GM18868 (cell line): ENCODE measurements at regions not wholly inside any gene's neighbourhood (a gene's known extent, or its start where the extent isn't known, plus 50 kb on each side); places are given as distances from the start of the nearest gene placed in this dataset.
"Not testable (repeated sequence)": the region's sequence is repeated elsewhere in the genome, so short reads cannot be mapped to it uniquely, and the experiment has no call there.

Experiments
- ATAC-seq: cut with Tn5 transposase; IDR thresholded peaks from one replicate; pipeline ENCODE4 v1.9.1; 2021; ENCODE audit warnings: mild to moderate bottlenecking, moderate library complexity; ENCODE audit not compliant: unreplicated experiment

DNA sequence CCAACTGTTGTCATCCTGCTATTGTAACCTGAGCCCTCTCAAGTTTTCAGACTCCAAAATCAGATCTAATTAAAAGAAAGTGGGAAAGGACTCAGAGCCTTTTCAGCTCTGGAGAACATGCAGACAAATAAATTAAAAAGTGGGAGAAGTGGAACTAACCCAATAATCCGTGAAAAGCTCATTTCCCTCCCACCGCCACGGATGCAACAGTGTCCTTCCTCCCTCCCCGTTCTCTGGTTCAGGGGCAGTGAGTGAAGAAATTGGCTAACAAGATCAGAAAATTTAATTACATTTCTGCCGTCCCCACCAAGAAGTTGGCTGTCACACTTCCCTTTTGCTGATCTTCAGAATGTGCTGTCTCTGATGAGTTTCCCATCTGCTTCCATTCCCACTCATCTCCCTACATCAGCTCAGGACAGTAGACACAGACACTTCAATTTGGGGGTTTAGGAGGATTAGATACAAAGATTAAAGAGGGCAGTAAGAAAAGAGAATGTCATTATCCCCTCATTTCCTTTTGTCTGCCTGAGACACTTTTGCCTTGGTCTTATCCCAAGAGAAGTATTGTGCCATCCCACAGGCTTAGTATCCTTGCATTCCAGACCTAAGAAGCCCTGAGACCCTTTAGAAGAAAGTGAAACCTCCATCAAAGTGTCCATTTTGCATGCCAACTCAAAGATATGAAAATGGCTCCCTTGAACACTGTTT, 335.7 kb upstream of the PPP2R3A start:
- ATAC-seq: no peak

- ATAC-seq: no peak
Observed at GRCh38 chr3:135632556-135633065, 332.9 kb upstream of the PPP2R3A start.

DNA sequence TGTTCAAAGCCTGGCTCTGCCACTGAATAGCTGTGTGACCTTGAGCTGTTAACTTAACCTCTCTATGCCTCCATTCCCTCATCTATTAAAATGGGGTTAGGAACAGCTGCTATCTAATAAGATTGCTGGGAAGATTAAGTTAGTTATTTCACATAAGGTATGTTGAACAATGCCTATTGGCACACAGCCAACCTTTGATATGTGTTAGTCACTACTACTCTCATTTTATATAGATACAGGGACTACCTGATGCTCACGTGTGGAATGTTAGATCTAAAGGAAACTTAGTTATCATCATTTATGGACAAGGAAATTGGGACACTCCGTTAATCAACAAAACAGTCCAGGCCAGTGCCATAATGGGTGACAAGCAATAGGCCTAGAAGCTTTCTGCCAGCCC, 332.4 kb upstream of the PPP2R3A start:
- ATAC-seq: no peak

DNA sequence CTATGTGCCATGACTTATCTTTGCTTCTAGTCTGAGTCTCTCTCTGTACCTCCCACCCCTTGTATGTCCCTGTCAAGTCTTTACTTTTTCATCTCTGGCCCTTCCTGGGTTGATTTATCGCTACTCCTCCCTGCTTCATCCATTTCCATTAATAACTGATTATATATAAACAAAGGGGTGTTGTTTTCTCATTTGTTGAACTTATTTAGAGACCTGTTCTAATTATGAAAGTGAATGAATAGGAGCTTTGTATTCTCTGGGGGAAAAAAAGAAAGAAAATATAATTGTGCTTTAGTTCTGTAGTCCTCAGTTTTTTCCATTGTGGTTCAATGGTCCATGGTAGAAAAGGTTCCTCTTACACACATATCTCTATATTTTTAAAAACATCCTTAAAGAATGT, 328.9 kb upstream of the PPP2R3A start:
- ATAC-seq: no peak

- no peak for ATAC-seq
Observed at GRCh38 chr3:135637013-135637412, 328.5 kb upstream of the PPP2R3A start.

GRCh38 chr3:135641761-135642160, 323.8 kb upstream of the PPP2R3A start:
- no peak for ATAC-seq

DNA sequence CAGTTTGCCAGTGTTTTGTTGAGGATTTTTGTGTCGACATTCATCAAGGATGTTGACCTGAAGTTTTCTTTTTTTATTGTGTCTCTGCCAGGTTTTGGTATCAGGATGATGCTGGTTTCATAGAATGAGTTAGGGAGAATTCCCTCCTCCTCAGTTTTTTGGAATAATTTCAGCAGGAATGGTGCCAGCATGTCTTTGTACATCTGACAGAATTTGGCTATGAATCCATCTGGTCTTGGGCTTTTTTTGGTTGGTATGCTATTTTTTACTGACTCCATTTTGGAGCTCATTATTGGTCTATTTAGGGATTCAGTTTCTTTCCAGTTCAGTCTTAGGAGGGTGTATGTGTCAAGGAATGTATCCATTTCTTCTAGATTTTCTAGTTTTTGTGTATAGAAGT, 320.0 kb upstream of the PPP2R3A start:
- no peak for ATAC-seq

- ATAC-seq: no peak
Observed at GRCh38 chr3:135646873-135647272, 318.7 kb upstream of the PPP2R3A start.

DNA sequence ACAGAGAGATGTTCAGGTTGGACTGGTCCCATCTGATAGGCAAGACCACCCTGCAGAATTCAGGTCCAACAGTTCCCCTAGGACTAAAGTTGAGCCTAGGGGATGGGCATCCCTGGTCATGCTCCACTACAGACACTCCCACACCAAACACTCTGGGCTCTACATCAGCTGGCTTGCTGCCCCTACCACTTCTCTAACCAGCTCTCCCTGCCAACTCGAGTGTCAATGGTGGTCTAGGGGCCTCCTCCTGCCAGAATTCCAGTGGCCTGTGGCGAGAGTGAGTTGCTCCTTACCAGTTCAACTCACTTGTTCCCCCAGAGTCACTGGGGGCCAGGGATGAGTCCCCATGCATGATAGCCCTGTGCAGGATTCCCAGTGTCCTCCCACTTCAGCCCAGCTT, 316.2 kb upstream of the PPP2R3A start:
- no peak for ATAC-seq

DNA sequence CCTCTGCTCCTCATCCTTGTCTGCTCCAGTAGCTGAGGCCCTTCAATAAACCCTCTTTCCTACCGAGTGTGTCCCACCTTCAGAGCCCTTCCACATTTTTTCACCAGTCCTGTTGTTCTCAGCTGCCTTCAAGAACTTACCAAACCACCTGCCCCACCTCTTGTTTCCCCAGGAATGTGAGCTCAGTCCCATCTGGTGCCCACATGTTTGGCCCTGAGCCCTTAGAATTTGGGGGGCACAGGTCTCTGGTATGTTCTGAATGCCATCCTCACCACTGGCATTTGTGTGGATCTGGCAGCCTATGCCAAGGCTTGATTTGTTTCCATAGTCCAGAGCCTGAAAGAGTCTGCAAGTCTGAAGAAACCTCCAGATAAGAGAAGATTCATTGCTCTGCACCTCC, 315.2 kb upstream of the PPP2R3A start:
- ATAC-seq: no peak

DNA sequence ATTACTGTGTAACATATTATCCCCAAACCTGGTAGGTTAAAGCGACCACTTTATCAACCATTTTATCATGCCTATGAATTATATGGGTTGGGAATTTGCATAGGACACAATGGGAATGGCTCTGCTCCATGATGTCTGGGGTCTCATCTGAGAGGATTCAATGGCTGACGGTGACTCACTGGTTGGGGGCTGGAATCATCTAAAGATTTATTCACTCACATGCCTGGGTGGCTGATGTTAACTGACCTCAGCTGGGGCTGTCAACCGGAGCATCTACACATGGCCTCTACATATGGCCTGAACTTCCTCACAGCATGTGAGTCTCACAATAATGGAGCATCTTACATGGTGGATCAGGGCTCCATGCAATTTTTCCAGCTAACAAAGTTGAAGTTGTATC, 313.1 kb upstream of the PPP2R3A start:
- no peak for ATAC-seq

- no peak for ATAC-seq
Observed at GRCh38 chr3:135655328-135655727, 310.2 kb upstream of the PPP2R3A start.

DNA sequence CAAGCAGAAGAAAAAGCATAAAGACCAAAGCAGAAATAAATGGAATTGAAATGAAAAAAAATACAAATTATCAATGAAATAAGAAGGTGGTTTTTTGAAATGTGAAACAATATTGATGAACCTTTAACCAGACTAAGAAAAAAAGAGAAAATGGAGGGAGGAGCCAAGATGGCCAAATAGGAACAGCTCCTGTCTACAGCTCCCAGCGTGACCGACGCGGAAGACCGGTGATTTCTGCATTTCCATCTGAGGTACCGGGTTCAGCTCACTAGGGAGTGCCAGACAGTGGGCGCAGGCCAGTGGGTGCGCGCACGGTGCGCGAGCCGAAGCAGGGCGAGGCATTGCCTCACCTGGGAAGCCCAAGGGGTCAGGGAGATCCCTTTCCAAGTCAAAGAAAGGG, 307.1 kb upstream of the PPP2R3A start:
- ATAC-seq: not testable (repeated sequence)

DNA sequence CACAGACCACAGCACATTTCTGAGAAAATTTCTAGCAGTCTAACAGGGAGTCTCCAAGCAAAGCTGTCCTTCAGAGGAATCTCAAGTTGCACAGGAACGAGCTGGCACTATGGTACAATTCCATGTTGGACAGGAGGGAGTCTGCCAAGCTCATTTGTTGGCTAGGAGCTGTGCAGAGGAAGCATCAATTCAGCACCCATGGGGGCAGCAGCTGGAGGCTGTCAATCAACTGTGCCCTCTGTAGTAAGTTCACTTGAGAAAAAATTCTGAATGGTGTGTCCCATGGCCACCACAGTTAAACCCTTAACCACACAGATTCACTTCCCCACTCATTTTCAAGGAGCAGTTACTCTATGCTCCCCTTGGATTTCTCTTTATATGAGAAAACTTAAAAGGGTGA, 298.5 kb upstream of the PPP2R3A start:
- no peak for ATAC-seq

DNA sequence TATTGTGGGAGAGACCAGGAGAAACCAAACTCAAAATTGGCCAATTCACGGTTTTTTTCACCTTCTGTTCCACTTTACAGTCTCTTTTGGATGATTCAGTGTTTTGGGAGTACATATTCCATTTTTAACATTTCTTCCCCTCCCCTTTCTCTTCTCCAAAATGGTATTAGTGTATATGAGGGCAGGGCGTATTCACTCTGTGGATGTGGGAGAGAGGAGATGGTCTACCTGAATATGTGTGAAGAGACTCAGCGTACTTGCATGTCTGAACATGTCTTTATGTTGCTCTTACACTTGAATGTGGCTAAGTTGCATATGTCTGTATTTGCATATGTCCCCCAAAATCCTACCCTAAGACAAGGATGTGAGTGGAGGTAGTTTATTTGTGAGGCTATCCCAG, 291.0 kb upstream of the PPP2R3A start:
- no peak for ATAC-seq

DNA sequence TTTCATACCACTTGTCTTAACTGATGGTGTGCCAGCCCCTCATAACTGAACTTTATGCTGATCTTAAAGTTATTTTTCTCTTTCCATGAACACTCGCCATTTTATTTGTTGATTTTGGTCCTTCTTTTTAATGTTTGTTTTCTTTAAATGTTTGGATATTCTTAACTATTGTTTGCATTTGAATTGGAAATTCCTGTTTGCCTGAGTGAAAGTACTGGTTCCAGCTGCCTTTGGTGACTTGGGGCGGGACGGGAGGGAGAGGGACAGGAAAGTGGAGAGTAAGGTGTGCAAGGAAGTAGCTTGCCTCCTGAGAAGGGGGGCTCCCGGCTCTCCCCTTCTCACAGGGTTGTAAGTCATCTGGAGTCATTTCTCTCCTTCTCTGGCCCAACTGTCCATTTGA, 287.1 kb upstream of the PPP2R3A start:
- no peak for ATAC-seq

DNA sequence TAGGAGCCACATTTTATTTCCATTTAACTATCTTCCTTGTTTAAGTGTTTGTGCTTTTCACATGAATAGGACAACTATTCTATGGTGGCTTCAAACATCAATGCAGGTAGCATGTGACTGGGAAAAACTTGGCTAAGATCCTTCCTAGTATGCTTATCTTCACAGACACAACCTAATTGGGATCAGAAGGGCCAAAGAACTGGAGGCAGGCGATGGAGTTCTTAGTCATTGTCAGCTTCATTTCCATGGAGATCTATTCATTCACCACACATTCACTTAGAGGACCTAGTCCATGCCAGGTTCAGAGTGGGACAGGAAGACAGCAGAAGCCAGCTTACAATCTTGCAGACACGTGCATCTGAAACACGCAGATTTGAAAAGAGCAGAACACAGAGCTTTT, 277.5 kb upstream of the PPP2R3A start:
- no peak for ATAC-seq

GRCh38 chr3:135690664-135691063, 274.9 kb upstream of the PPP2R3A start:
- no peak for ATAC-seq

- no peak for ATAC-seq
Observed at GRCh38 chr3:135691240-135691639, 274.3 kb upstream of the PPP2R3A start.

DNA sequence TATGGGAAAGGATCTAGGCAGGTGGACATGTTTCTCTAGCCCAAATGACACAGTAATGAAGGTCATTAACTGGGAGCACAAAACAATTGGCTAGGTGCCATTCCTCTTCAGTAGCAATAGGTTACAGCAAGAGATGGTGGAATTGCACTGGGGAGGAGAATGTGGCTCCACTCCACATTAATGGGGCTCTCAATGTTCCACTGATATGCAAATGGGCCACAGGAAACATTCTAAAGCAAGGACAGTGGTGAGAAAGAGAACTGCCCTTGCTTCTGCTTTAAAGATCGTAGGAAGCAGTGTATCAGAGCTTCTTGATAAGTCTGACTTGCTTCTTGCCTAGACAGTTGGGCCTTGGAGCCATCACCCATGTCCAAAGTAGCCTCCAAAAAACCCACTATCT, 271.4 kb upstream of the PPP2R3A start:
- ATAC-seq: no peak

DNA sequence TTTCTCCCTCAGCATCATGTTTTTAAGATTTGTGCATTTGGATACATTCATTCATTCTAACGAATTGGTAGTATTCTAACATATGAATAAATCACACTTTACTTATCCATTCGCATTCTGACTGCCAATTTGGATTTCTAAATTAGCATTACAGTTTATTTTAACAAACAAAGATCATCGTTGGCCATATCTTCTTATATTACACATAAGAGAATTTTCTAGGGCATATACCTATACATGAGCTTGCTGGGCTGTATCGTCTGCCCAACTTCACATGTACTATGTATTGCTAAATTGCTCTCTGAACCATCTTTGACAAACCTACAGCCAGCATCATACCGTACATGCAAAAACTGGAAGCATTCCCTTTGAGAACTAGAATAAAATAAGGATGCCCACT, 265.8 kb upstream of the PPP2R3A start:
- ATAC-seq: no peak

DNA sequence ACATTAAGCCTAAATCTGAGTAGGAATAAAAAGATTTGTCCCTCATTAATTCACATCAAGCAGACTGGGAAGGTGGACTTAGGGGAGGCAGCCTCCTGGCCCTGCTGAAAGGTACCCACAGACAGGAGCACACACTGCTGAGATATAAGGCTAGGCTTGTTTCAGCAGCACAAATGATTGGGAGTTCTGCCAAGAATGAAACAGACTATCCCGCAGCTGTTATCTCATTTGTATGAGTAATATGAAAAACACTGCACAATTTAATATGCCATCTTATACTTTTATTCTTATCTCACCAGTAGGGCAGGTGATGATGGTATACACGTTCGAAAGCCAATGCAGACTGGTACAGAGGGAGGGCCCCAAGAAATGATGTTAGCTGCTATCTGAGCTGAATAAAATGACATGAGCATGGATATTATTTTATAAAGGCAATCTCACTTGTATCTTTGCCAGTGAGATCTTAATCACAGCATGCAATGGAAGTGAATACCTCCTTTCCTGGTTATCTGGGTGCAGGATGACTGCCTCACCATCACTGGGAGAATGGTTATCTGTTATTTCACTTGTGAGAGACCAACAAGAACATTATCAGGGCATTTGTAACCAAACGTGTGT, 258.7 kb upstream of the PPP2R3A start:
- no peak for ATAC-seq

DNA sequence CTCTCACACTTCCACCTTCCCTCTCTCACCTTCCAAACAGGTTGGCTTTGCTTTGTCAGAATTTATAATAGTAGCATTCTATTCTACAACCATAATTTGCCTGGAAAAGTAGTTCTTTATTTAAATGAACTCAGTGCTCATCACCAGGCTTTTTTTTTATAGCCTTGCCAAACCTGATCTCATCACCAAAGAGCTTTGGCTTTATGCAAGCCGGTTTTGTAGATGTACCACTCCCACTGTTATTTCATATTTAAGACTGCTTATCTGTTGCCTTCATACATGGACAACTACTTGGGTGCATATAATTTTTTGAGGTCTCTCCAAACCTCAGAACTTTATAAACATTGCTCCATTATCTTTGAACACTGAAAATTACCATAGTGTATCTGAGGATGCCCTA, 246.1 kb upstream of the PPP2R3A start:
- ATAC-seq: no peak
